WERI-Rb-1 (cell line): ENCODE measurements at regions not wholly inside any gene's neighbourhood (a gene's known extent, or its start where the extent isn't known, plus 50 kb on each side); places are given as distances from the start of the nearest gene placed in this dataset.

Source experiments
- DNase-seq: peaks from one replicate; pipeline ENCODE4 v3.0.0-alpha.2; 2020
- H3K27ac ChIP-seq: fragments of 250-450 bp; sonication (Bioruptor Pico); 2 replicates; pipeline ENCODE4 v1.5.1; 2020; ENCODE audit warnings: mild to moderate bottlenecking, moderate library complexity
- H3K27me3 ChIP-seq: fragments of 250-450 bp; sonication (Bioruptor Pico); 2 replicates; pipeline ENCODE4 v1.5.1; 2021; ENCODE audit warnings: mild to moderate bottlenecking, low read depth, moderate library complexity; ENCODE audit not compliant: insufficient read depth, severe bottlenecking
- H3K36me3 ChIP-seq: fragments of 250-450 bp; sonication (Bioruptor Pico); 2 replicates; pipeline ENCODE4 v1.5.1; 2020; ENCODE audit warnings: mild to moderate bottlenecking, moderate library complexity
- H3K4me3 ChIP-seq: 2 replicates; pipeline ENCODE4 v1.5.1; 2011; ENCODE audit warnings: low read depth, mild to moderate bottlenecking, control low read depth, low read length
- H3K9me3 ChIP-seq: fragments of 250-450 bp; sonication (Bioruptor Pico); 2 replicates; pipeline ENCODE4 v1.5.1; 2021; ENCODE audit warnings: mild to moderate bottlenecking, moderate library complexity; ENCODE audit not compliant: severe bottlenecking
- CTCF ChIP-seq: IDR thresholded peaks from 2 replicates; pipeline ENCODE4 v1.5.1; 2011; ENCODE audit warnings: low read depth, mild to moderate bottlenecking, control low read depth, inconsistent platforms, low read length

GRCh38 chr12:81988362-81988761 is 229.2 kb upstream of the PPFIA2 start:
- DNase-seq = no peak
- H3K27me3 ChIP-seq = no peaks in the 10 kb centered on the region

GRCh38 chr12:81987371-81987770 is 228.2 kb upstream of the PPFIA2 start:
- Histone ChIP-seq H3K27me3 (no peaks in the 10 kb centered on the region), H3K9me3 (no peaks in the 10 kb centered on the region), H3K36me3 (no peaks in the 10 kb centered on the region), H3K27ac (no peak overlapping the region), H3K4me3 (no peak overlapping the region)
- TF ChIP-seq CTCF = no peak
- DNase-seq = no peak

More at GRCh38 chr12:81988362-81988761, 229.2 kb upstream of the PPFIA2 start:
- no peak overlapping the region for H3K4me3 ChIP-seq
- H3K27ac ChIP-seq = no peak overlapping the region
- no peaks in the 10 kb centered on the region for H3K36me3 ChIP-seq
- no peak for TF ChIP-seq CTCF
- H3K9me3 ChIP-seq = no peaks in the 10 kb centered on the region

GRCh38 chr12:81976661-81977060 is 217.5 kb upstream of the PPFIA2 start:
- Histone ChIP-seq H3K9me3 (no peaks in the 10 kb centered on the region), H3K36me3 (no peaks in the 10 kb centered on the region), H3K4me3 (no peak overlapping the region), H3K27me3 (no peaks in the 10 kb centered on the region), H3K27ac (no peak overlapping the region)
- no peak for DNase-seq
- no peak for TF ChIP-seq CTCF

GRCh38 chr12:81974762-81975161 is 215.6 kb upstream of the PPFIA2 start:
- TF ChIP-seq CTCF = no peak
- no peak for DNase-seq

GRCh38 chr12:81968421-81968820 is 209.3 kb upstream of the PPFIA2 start:
- Histone ChIP-seq H3K36me3 (no peaks in the 10 kb centered on the region), H3K27ac (no peak overlapping the region), H3K27me3 (no peaks in the 10 kb centered on the region), H3K4me3 (no peak overlapping the region), H3K9me3 (no peaks in the 10 kb centered on the region)
- no peak for TF ChIP-seq CTCF
- no peak for DNase-seq

More at GRCh38 chr12:81974762-81975161, 215.6 kb upstream of the PPFIA2 start:
- Histone ChIP-seq H3K4me3 (no peak overlapping the region), H3K36me3 (no peaks in the 10 kb centered on the region), H3K27me3 (no peaks in the 10 kb centered on the region), H3K9me3 (no peaks in the 10 kb centered on the region), H3K27ac (no peak overlapping the region)

- H3K27ac ChIP-seq = no peak overlapping the region
- no peaks in the 10 kb centered on the region for H3K27me3 ChIP-seq
- no peak for TF ChIP-seq CTCF
- DNase-seq = no peak
- no peaks in the 10 kb centered on the region for H3K36me3 ChIP-seq
- H3K4me3 ChIP-seq = no peak overlapping the region
- no peaks in the 10 kb centered on the region for H3K9me3 ChIP-seq
Observed at GRCh38 chr12:81963636-81964035, 204.5 kb upstream of the PPFIA2 start.
